OCI-LY7 (cell line): ENCODE measurements at regions not wholly inside any gene's neighbourhood (a gene's known extent, or its start where the extent isn't known, plus 50 kb on each side); places are given as distances from the start of the nearest gene placed in this dataset.

ENCODE experiments used
- BruUV-seq: library from RNA; stranded (reverse); fragments of 400-500 nt; replicated peaks from 2 replicates; lab custom pipeline; 2021; lab: Mats Ljungman, UMichigan
- CTCF ChIA-PET: fragments of 300-600 bp; sonication (Branson Sonifier 250); formaldehyde crosslinking; loops from one replicate; lab custom pipeline; 2022; ENCODE audit warnings: antibody characterized with exemption; ENCODE audit not compliant: unreplicated experiment; lab: Charles Lee
- POLR2A ChIA-PET: fragments of 300-600 bp; sonication (Branson Sonifier 250); formaldehyde crosslinking; loops from one replicate; lab custom pipeline; 2022; ENCODE audit warnings: antibody characterized with exemption; lab: Charles Lee
- DNase-seq: peaks from one replicate; pipeline ENCODE4 v3.0.0-alpha.2; 2015; ENCODE audit warnings: low spot score
- H2AFZ ChIP-seq: fragments of 200-600 bp; sonication (generic), shearing (Covaris generic); 2 replicates; pipeline ENCODE4 v1.6.1; 2014; ENCODE audit warnings: mild to moderate bottlenecking, antibody characterized with exemption, low read length, moderate library complexity
- H3K27ac ChIP-seq: fragments of 200-600 bp; sonication (generic); 2 replicates; pipeline ENCODE4 v1.5.1; 2014; ENCODE audit warnings: mixed run types, low read depth, mild to moderate bottlenecking, moderate library complexity, low read length, inconsistent platforms; ENCODE audit not compliant: poor library complexity, severe bottlenecking
- H3K36me3 ChIP-seq: fragments of 200-600 bp; sonication (generic); 2 replicates; pipeline ENCODE4 v1.6.1; 2014; ENCODE audit warnings: mild to moderate bottlenecking, antibody characterized with exemption, low read length, moderate library complexity, mixed read lengths; ENCODE audit not compliant: insufficient read depth
- H3K4me1 ChIP-seq: fragments of 200-600 bp; sonication (generic); 2 replicates; pipeline ENCODE4 v1.5.1; 2014; ENCODE audit warnings: mild to moderate bottlenecking, low read length; ENCODE audit not compliant: insufficient read depth, poor library complexity, severe bottlenecking
- H3K4me2 ChIP-seq: fragments of 200-600 bp; sonication (generic); 2 replicates; pipeline ENCODE4 v1.6.1; 2014; ENCODE audit warnings: mild to moderate bottlenecking, low read length
- H3K4me3 ChIP-seq: fragments of 200-600 bp; sonication (generic); 2 replicates; pipeline ENCODE4 v1.5.1; 2014; ENCODE audit warnings: mild to moderate bottlenecking, low read depth, low read length; ENCODE audit not compliant: poor library complexity, severe bottlenecking
- H3K79me2 ChIP-seq: fragments of 200-600 bp; sonication (generic); 2 replicates; pipeline ENCODE4 v1.6.1; 2016; ENCODE audit warnings: low read depth, mild to moderate bottlenecking, low read length, moderate library complexity, mixed read lengths; ENCODE audit not compliant: insufficient read depth
- H3K9me2 ChIP-seq: fragments of 200-600 bp; sonication (generic); 2 replicates; pipeline ENCODE4 v1.6.1; 2016; ENCODE audit warnings: mild to moderate bottlenecking, low read length, mixed read lengths; ENCODE audit not compliant: insufficient read depth
- H3K9me3 ChIP-seq: fragments of 200-600 bp; sonication (generic); 2 replicates; pipeline ENCODE4 v1.6.1; 2014; ENCODE audit warnings: mild to moderate bottlenecking, mixed run types, low read length, mixed read lengths
- H4K20me1 ChIP-seq: fragments of 200-600 bp; sonication (generic); 2 replicates; pipeline ENCODE4 v1.6.1; 2014; ENCODE audit warnings: mild to moderate bottlenecking, antibody characterized with exemption, low read length, moderate library complexity, mixed read lengths; ENCODE audit not compliant: insufficient read depth
- CTCF ChIP-seq: fragments of 200-600 bp; sonication (generic); conservative IDR thresholded peaks from 2 replicates; pipeline ENCODE4 v1.5.1; 2014; ENCODE audit warnings: mild to moderate bottlenecking, antibody characterized with exemption, low read length, moderate library complexity, mixed read lengths
- EZH2phosphoT487 ChIP-seq: fragments of 200-600 bp; sonication (generic); IDR thresholded peaks from 2 replicates; pipeline ENCODE4 v1.6.1; 2018; ENCODE audit warnings: low read depth, borderline replicate concordance, mild to moderate bottlenecking, mixed run types, antibody characterized with exemption, low read length, moderate library complexity, mixed read lengths
- intact Hi-C: fragments of 100-400 bp; cut with micrococcal nuclease; formaldehyde crosslinking; loops from one replicate; pipeline ENCODE4 v1.10.0; 2022; ENCODE audit not compliant: unreplicated experiment

DNA sequence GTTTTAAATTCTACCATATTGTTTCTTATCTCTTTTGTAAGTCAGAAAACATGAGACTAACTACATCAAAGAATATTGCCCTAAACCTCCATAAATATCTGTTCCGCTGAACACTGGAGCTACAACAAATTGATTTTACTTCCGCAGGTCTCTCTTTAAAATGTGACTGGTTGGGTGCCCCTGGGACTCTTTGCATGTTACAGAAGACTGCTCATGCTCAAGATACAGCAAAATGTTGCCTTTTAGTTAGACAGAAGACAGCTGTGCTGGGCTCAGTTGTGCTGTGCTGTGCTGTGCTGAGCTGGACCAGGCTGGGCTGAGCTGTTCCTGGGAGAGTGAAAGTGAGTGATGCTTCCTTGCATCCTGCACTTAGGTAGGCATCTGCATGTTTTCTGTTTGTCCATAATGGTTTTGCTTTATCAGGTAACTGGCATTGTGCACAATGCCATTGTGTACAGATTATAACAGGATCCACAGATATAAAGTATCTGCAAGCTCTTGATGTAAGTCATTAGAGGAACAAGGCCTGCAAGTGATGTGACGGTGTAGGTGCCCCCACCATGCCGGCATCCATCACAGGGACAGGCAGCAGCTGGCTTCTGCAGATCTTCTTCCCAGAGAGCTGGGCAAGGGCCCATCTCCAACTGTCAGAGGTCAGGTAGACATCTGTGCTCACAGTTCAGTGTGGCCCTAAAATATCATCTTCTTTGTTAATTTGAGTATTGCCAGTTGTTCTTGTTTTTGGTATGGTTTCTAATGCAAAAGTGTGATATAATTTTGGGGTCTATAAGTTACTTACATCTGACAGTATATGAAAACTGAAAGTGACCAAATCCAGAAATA lies 972.5 kb upstream of the CELF2 start:
- peaks cover 65% of the 10 kb centered on the region for H3K4me1 ChIP-seq
- peak overlapping the region; percentile 70 for H3K4me3 ChIP-seq
- H3K9me3 ChIP-seq: peaks cover 5% of the 10 kb centered on the region; the same call in 1 of the 2 replicates
- peak overlapping the region; percentile 76 for H2AFZ ChIP-seq
- H3K79me2 ChIP-seq: peaks cover 39% of the 10 kb centered on the region
- H3K4me2 ChIP-seq: peak overlapping the region; percentile 75
- H3K9me2 ChIP-seq: no peaks in the 10 kb centered on the region
- intact Hi-C loops: loop anchor here (1.0 to 2.0 kb wide), 3 partner anchors 37 to 338 kb away; no protein-coding TSS in a partner anchor
- H3K36me3 ChIP-seq: peaks cover 29% of the 10 kb centered on the region
- no peak for TF ChIP-seq EZH2phosphoT487
- TF ChIP-seq CTCF: no peak
- peak; percentile 94 for DNase-seq
- ChIA-PET POLR2A (interaction anchor here (0.6 to 3.9 kb wide), 22 partner anchors 9 to 1754 kb away, joined by 3 to 33 read pairs (median 4); no protein-coding TSS in a partner anchor), CTCF (interaction anchor here (0.6 to 0.7 kb wide), 2 partner anchors 9 to 10 kb away, joined by 3 read pairs; no protein-coding TSS in a partner anchor)
- BruUV-seq: no TSS peak
- H4K20me1 ChIP-seq: no peaks in the 10 kb centered on the region
- peak overlapping the region; percentile 93 for H3K27ac ChIP-seq

DNA sequence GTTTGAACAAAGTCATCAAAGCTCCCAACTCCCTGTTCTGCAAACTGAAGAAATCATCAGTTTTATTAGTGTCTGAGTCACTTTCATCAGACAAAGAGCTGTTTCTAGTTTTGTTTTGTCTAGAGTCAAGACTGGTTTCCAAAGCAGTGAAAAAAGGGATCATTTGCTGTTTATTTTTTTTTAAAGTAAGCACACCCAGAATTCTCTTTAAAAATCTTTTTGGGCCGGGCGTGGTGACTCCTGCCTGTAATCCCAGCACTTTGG lies 972.0 kb upstream of the CELF2 start:
- peak overlapping the region; percentile 75 for H3K4me2 ChIP-seq
- no peak for TF ChIP-seq EZH2phosphoT487
- TF ChIP-seq CTCF: no peak
- peak overlapping the region; percentile 76; the same call in 1 of the 2 replicates for H2AFZ ChIP-seq
- peaks cover 65% of the 10 kb centered on the region for H3K4me1 ChIP-seq
- no peak for DNase-seq
- no peaks in the 10 kb centered on the region for H4K20me1 ChIP-seq
- no peaks in the 10 kb centered on the region for H3K9me2 ChIP-seq
- peak overlapping the region; percentile 70 for H3K4me3 ChIP-seq
- H3K79me2 ChIP-seq: peaks cover 45% of the 10 kb centered on the region
- peaks cover 5% of the 10 kb centered on the region; the same call in 1 of the 2 replicates for H3K9me3 ChIP-seq
- H3K36me3 ChIP-seq: peaks cover 34% of the 10 kb centered on the region
- H3K27ac ChIP-seq: peak overlapping the region; percentile 93
- ChIA-PET CTCF (no interaction called here), POLR2A (interaction anchor here (0.5 to 3.9 kb wide), 17 partner anchors 9 to 386 kb away, joined by 3 to 33 read pairs (median 5); no protein-coding TSS in a partner anchor)
- intact Hi-C loops: loop anchor here (1.0 to 2.0 kb wide), 4 partner anchors 37 to 509 kb away; no protein-coding TSS in a partner anchor
- BruUV-seq: TSS peak; percentile 61
